Small intestine (tissue), 7 donors: ENCODE measurements at regions not wholly inside any gene's neighbourhood (a gene's known extent, or its start where the extent isn't known, plus 50 kb on each side); places are given as distances from the start of the nearest gene placed in this dataset.
A peak's percentile ranks its signal among the peaks of the same experiment; 100 is the strongest.
"Not testable (repeated sequence)": the region's sequence is repeated elsewhere in the genome, so short reads cannot be mapped to it uniquely, and the experiment has no call there.

Experiments
- DNase-seq, 2 donors: peaks; one replicate each; pipeline versions ENCODE4 v3.0.0 to v3.0.0-alpha.2; 2013
- FAIRE-seq: peaks from 2 replicates; lab custom pipeline; 2012; peaks lifted over from hg19 to GRCh38; lab: Jason Lieb, UNC
- H3K27ac ChIP-seq, 3 donors: one replicate each; pipeline ENCODE4 v1.5.1; 2013; ENCODE audit warnings: low read length in 2 of 3, mild to moderate bottlenecking in 2 of 3, control low read depth in 1 of 3, inconsistent platforms in 1 of 3, low read depth in 1 of 3, moderate library complexity in 1 of 3
- H3K27me3 ChIP-seq, 3 donors: one replicate each; pipeline ENCODE4 v1.6.1; 2013; ENCODE audit warnings: low read length in 3 of 3, inconsistent platforms in 1 of 3; ENCODE audit not compliant: control insufficient read depth in 3 of 3, insufficient read depth in 3 of 3
- H3K36me3 ChIP-seq, 3 donors: one replicate each; pipeline ENCODE4 v1.6.1; 2013; ENCODE audit warnings: low read length in 3 of 3, inconsistent platforms in 1 of 3, low read depth in 1 of 3, mild to moderate bottlenecking in 1 of 3, moderate library complexity in 1 of 3; ENCODE audit not compliant: control insufficient read depth in 3 of 3, insufficient read depth in 2 of 3
- H3K4me1 ChIP-seq, 3 donors: one replicate each; pipeline ENCODE4 v1.6.1; 2013; ENCODE audit warnings: low read length in 2 of 3, inconsistent platforms in 1 of 3, low read depth in 1 of 3, mild to moderate bottlenecking in 1 of 3, moderate library complexity in 1 of 3; ENCODE audit not compliant: control insufficient read depth in 3 of 3, insufficient read depth in 2 of 3
- H3K4me3 ChIP-seq, 3 donors: one replicate each; pipeline ENCODE4 v1.5.1; 2013; ENCODE audit warnings: low read length in 3 of 3, control low read depth in 1 of 3, inconsistent platforms in 1 of 3, low read depth in 1 of 3, mild to moderate bottlenecking in 1 of 3, moderate library complexity in 1 of 3
- H3K9me3 ChIP-seq, 2 donors: one replicate each; pipeline ENCODE4 v1.6.1; 2013; ENCODE audit warnings: low read depth in 1 of 2, low read length in 1 of 2; ENCODE audit not compliant: control insufficient read depth in 2 of 2, insufficient read depth in 1 of 2
- WGBS, 3 donors: extraction: QIAGEN DNeasy Blood & Tissue Kit; methylation state at CpG; one replicate each; pipeline ENCODE4 v1.1.7; 2013; 5-methylcytosine and 5-hydroxymethylcytosine counted together
- donor health status: healthy with polysubstance abuse.
- donor health status: control.
- donor health status: control.
- donor health status: Bipolar disorder and iron deficiency.
- donor health status: healthy.

DNA sequence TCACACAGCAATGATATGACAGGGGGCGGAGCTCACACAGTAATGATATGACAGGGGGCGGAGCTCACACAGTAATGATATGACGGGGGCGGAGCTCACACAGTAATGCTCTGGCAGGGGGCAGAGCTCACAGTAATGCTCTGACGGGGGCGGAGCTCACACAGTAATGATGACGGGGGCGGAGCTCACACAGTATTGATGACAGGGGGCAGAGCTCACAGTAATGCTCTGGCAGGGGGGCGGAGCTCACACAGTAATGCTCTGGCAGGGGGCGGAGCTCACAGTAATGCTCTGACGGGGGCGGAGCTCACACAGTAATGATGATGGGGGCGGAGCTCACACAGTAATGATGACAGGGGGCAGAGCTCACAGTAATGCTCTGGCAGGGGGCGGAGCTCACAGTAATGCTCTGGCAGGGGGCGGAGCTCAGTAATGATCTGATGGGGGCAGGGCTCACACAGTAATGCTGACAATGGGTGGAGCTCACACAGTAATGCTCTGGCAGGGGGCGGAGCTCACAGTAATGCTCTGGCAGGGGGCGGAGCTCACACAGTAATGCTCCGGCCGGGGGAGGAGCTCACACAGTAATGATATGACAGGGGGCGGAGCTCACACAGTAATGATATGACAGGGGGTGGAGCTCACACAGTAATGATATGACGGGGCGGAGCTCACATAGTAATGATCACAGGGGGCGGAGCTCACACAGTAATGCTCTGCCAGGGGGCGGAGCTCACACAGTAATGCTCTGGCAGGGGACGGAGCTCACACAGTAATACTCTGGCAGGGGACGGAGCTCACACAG, 52.8 kb upstream of the TNK2 start:
- H3K9me3 ChIP-seq, H3K27me3 ChIP-seq, H3K27ac ChIP-seq, H3K4me3 ChIP-seq, FAIRE-seq: not testable (repeated sequence)
- H3K4me1 ChIP-seq, result peaks cover 0 to 17% (median 0%) of the 10 kb centered on the region in 3 donors
- WGBS, 3 donors, result 91 to 94% (median 93%) methylated on average over 26 of the region's 26 CpGs
- peak in 1 of 2 donors; percentile 64 for DNase-seq
- peaks cover 0 to 59% (median 2%) of the 10 kb centered on the region in 3 donors for H3K36me3 ChIP-seq

DNA sequence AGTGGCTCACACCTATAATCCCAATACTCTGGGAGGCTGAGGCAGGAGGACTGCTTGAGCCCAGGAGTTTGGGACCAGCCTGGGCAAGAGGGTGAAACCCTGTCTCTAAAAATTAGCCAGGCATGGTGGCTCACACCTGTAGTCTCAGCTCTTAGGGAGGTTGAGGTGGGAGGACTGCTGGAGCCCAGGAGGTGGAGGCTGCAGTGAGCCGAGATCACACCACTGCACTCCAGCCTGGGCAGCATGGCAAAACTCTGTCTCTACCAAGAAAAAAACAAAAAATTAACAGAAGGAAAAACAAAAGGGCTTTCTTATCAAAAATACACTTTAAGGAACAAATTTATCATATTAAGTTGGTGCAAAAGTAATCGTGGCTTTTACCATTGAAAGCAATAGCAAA, 51.8 kb upstream of the TNK2 start:
- not testable (repeated sequence) for DNase-seq, H3K27me3 ChIP-seq, FAIRE-seq, H3K4me3 ChIP-seq, H3K9me3 ChIP-seq
- WGBS, 3 donors, result 88 to 92% (median 92%) methylated on average over 2 of the region's 2 CpGs
- Histone ChIP-seq H3K27ac (peak overlapping the region in 1 of 3 donors; percentile 9), H3K36me3 (peaks cover 0 to 51% (median 2%) of the 10 kb centered on the region in 3 donors), H3K4me1 (peaks cover 0 to 17% (median 0%) of the 10 kb centered on the region in 3 donors)

DNA sequence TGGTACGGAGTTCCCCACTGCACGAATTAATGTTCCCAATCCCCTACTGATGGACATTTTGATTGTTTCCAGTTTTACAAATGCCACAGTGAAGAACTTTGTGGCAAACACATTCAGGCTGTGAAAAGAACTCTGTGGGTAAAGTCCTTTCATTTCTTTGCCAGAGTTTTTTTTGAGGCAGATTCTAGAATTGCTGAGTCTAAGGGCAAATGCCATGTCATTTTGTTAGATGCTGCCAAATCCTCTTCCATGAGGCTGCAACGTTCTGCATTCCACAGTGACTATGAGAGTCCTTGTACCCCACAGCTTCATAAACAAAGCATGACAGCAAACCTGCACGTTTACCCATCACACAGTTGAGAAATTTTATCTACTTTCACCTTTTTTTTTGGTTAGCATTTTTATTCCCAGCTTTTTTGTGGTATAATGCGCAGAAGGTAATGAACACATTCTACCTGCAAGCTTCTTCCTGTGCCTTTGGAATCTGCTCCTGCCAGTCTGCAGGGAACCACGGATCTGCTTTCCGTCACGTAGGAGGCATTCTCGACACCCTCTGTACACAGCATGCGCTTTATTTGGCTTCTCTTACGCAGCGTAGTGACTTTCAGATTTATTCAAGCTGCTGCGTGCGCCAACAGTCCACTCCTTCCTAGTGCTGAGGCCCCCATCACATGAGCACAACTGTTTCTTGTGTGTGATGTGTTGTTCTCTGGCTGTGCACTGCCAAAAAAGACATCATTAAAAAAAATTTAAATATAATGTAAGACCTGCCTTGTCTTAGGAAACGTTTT, 51.2 kb upstream of the TNK2 start:
- H3K27ac ChIP-seq, DNase-seq, H3K9me3 ChIP-seq, H3K27me3 ChIP-seq, H3K4me3 ChIP-seq, FAIRE-seq: not testable (repeated sequence)
- Histone ChIP-seq H3K36me3 (peaks cover 0 to 45% (median 2%) of the 10 kb centered on the region in 3 donors), H3K4me1 (peaks cover 0 to 11% (median 0%) of the 10 kb centered on the region in 3 donors)
- WGBS, 3 donors, result 60 to 74% (median 69%) methylated on average over 4 to 6 of the region's 15 CpGs

DNA sequence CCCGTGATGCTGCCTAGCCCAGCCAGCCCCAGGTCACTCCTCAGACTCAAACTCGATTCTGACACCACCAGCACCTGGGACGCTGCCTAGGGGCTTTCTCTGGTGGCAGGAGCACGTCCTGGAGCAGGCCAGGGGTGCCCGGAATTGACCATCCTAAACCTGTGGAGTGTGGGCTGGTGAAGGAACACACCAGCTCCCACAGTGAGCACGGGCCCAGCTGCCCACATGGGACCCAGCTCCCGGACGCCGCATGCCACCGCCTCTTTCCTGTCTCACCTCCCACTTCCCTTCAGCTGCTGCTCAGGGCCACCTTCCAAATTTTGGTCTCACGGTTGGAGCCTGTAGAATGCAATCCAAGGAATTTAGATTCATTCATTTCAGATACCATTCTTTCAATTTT, 50.4 kb upstream of the TNK2 start:
- not testable (repeated sequence) for H3K4me3 ChIP-seq, FAIRE-seq, H3K27me3 ChIP-seq, H3K4me1 ChIP-seq, DNase-seq, H3K9me3 ChIP-seq
- WGBS, 3 donors, result 70 to 87% (median 77%) methylated on average over 11 of the region's 11 CpGs
- peak overlapping the region in 1 of 3 donors; percentile 57 for H3K27ac ChIP-seq
- peaks cover 0 to 44% (median 2%) of the 10 kb centered on the region in 3 donors for H3K36me3 ChIP-seq
